GM12865 (cell line): ENCODE measurements at regions not wholly inside any gene's neighbourhood (a gene's known extent, or its start where the extent isn't known, plus 50 kb on each side); places are given as distances from the start of the nearest gene placed in this dataset.
A peak's percentile ranks its signal among the peaks of the same experiment; 100 is the strongest.

Source experiments
- DNase-seq: peaks from one replicate; pipeline ENCODE4 v3.0.0; 2010; ENCODE audit warnings: low read depth
- H3K4me3 ChIP-seq: 2 replicates; pipeline ENCODE4 v1.5.1; 2011; ENCODE audit warnings: mild to moderate bottlenecking, low read depth, low read length, control low read depth
- TF ChIP-seq, protein P1 (sequence below): IDR thresholded peaks from 2 replicates; pipeline ENCODE4 v1.5.1; 2011; ENCODE audit warnings: low read length, control low read depth, low read depth, inconsistent platforms; ENCODE audit not compliant: insufficient read depth; ENCODE audit errors: missing control alignments

DNA sequence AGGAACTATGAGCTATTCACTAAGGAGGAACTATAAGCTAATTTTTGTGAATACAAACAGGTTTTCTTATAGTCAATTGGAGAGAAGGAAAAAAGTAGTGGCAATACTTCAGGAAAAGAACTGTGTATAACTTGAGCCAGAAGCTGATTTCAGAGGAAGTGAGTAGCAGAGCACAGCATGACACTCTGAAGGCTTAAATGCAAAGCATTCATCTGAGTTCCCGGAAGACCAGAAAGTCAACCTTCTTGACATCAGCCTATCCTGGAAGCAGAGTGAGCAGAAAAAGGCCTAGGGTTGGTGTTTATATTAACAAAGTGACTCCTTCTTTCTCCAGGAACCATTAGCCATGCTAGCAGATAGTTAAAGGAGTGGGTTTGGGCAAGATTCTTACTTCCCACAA lies 545.2 kb downstream of the MRPL39 start:
- TF ChIP-seq, protein P1, sequence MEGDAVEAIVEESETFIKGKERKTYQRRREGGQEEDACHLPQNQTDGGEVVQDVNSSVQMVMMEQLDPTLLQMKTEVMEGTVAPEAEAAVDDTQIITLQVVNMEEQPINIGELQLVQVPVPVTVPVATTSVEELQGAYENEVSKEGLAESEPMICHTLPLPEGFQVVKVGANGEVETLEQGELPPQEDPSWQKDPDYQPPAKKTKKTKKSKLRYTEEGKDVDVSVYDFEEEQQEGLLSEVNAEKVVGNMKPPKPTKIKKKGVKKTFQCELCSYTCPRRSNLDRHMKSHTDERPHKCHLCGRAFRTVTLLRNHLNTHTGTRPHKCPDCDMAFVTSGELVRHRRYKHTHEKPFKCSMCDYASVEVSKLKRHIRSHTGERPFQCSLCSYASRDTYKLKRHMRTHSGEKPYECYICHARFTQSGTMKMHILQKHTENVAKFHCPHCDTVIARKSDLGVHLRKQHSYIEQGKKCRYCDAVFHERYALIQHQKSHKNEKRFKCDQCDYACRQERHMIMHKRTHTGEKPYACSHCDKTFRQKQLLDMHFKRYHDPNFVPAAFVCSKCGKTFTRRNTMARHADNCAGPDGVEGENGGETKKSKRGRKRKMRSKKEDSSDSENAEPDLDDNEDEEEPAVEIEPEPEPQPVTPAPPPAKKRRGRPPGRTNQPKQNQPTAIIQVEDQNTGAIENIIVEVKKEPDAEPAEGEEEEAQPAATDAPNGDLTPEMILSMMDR = no peak
- no peak overlapping the region for H3K4me3 ChIP-seq
- DNase-seq = peak; percentile 17

DNA sequence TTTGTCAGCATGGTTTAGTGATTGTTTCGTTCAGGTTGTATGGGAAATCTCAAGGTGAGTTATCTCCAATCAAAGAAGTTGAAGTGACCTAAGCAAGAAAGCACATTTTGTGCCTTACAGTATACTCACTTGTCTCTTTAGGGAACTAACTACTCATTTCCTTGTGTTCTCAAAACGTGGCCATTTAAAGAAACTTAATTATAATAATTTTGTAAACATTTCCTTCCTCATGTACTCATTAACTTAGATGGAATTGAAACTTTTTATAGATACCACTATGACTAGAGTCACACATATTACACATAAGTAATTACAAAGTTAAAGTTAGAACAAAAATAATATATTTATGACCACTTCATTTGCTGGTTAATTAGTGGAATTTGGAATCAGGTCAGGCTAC lies 552.6 kb downstream of the MRPL39 start:
- DNase-seq = no peak
- H3K4me3 ChIP-seq = no peak overlapping the region
- TF ChIP-seq, protein P1 = no peak

DNA sequence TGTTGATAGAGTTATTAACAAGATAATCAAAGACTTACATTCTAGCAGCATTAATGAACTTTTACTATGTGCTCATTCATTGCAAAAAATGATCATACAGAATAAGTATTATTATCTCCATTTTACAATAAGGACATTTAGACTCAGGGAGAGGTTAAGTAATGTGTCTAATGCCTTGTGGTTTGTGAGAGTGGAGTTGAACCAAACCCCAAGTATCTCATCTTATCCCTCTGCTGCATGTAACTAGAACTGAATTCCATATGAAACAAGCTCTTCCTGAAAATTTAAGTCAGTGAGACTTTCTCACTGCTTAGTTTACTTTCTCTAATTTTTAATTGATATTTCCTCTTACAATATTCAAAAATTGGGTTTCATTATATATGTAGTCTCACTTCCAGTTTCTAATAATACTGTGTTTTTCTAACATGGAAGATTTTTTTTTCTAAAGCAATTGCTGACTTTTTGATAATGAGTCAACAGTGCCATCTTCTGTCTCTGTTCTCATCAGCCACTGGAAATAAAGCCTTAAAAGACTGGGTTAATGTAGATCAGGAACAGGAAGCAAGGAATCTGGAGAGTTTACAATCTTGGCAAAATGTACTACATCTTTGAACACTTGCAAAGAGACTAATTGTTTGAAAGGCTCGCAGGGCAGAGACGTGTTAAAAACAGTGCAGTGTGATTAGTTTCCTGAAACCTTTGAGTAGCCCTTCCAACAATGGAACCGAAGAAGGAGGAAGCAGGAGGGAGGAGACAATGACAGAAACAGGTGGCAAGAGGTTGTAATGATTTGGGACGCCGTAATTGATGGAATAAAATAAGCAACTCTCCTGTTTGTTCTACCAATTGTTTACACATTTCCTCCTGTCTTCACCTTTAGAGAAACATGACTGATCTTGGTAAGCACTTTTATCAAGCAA lies 567.6 kb downstream of the MRPL39 start:
- TF ChIP-seq, protein P1 = peak; percentile 38
- DNase-seq = peak; percentile 73
- H3K4me3 ChIP-seq = peak overlapping the region; percentile 51

DNA sequence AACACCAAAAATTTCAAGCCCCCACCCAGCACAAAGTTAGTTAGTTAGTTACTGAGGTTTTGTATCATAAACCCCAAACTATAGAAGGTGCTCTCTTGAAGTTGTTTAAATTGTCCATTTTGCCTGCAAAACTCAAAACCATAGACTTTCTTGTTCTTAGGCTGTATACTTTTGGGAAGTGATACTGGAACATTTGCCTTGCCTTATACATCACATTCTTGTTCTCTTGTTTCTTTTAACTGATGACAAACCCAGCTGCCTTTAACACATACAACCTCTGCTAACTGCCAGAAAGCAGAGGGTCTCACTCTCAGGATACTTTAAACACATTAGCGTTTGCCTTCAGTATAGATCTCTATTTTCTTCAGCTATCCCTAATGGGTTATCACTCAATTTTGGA lies 570.5 kb downstream of the MRPL39 start:
- no peak for DNase-seq
- TF ChIP-seq, protein P1 = no peak
- H3K4me3 ChIP-seq = no peak overlapping the region

DNA sequence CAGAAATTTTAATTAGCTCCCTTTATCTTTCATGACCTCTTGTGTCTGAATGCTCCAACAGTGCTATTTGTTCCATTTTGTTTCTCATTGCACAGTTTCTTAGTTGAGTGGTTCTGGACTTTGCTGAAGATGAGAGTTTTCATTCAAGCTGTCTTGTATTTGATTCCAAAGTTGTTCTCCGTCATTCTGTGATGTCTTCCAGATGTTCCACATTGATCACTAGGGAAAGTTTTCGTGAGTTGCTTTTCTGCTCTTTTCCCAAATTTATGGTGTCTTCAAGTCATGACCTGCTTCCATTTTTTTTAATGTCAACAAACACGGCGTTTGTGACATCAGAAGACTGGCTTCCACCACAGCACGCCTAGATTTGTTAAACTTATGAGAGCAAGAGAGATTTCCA lies 575.5 kb downstream of the MRPL39 start:
- no peak for DNase-seq

DNA sequence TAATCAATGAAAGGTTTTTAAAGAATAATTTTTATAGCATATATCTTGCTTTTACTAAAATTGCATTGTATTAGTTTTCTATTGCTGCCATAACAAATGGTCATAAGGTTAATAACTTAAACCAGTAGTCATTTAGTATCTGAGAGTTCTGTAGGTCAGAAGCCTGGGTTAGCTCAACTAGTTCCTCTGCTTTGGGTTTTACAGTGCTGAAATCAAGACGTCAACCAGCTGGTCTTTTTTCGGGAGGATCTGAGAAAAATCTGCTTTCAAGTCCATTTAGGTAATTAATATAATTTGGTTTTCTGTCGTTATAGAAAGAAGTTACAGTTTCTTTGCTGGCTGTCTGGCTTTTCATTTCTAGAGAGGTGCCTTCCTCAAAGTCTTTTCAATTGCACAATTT lies 577.7 kb downstream of the MRPL39 start:
- peak; percentile 31 for DNase-seq
- no peak overlapping the region for H3K4me3 ChIP-seq
- TF ChIP-seq, protein P1 = no peak

More for the DNA sequence above, 575.5 kb downstream of the MRPL39 start:
- no peak overlapping the region for H3K4me3 ChIP-seq
- TF ChIP-seq, protein P1 = no peak

DNA sequence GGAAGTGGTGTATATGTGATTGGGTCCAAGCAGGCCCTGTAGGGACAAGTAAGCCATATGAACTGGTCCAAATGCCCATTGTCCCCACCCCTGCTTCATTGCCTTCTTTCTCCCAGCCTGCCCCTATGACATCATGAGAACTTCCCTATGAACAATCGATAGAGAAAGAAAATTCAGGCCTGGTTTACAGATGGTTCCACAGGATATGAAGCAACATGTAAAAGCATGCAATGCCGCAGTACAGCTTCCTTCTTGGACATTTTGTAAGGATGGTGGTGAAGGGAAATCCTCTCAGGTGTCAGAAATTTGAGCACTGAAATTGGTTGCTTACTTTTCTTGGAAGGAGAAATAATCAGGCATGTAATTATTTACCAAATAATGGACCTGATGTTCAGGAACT lies 581.7 kb downstream of the MRPL39 start:
- DNase-seq = no peak
- TF ChIP-seq, protein P1 = no peak
- no peak overlapping the region for H3K4me3 ChIP-seq
